WTC11 (cell line): ENCODE measurements at regions not wholly inside any gene's neighbourhood (a gene's known extent, or its start where the extent isn't known, plus 50 kb on each side); places are given as distances from the start of the nearest gene placed in this dataset.

ENCODE experiments used
- ATF3 ChIP-seq: sonication (generic); formaldehyde crosslinking; conservative IDR thresholded peaks from 2 replicates; pipeline ENCODE4 v1.8.1; 2022; ENCODE audit warnings: mild to moderate bottlenecking, missing genetic modification reagents
- CREM ChIP-seq: sonication (generic); formaldehyde crosslinking; IDR thresholded peaks from 2 replicates; pipeline ENCODE4 v1.8.1; 2022; ENCODE audit warnings: mild to moderate bottlenecking, missing genetic modification reagents, moderate library complexity
- CTCF ChIP-seq: fragments of 200-600 bp; IDR thresholded peaks from 2 replicates; pipeline ENCODE4 v1.8.0; 2022; ENCODE audit warnings: antibody characterized with exemption
- FOXJ3 ChIP-seq: sonication (generic); formaldehyde crosslinking; IDR thresholded peaks from 2 replicates; pipeline ENCODE4 v1.9.0; 2021; ENCODE audit warnings: missing genetic modification reagents, mild to moderate bottlenecking, borderline replicate concordance
- FOXP4 ChIP-seq: sonication (generic); formaldehyde crosslinking; IDR thresholded peaks from 2 replicates; pipeline ENCODE4 v1.8.0; 2022; ENCODE audit warnings: mild to moderate bottlenecking, missing genetic modification reagents
- TCF7 ChIP-seq: sonication (generic); formaldehyde crosslinking; IDR thresholded peaks from 2 replicates; pipeline ENCODE4 v1.8.0; 2022; ENCODE audit warnings: mild to moderate bottlenecking, low read depth, missing genetic modification reagents, moderate library complexity
- TEAD4 ChIP-seq: sonication (generic); formaldehyde crosslinking; IDR thresholded peaks from 2 replicates; pipeline ENCODE4 v1.8.0; 2022; ENCODE audit warnings: mild to moderate bottlenecking, missing genetic modification reagents
- ZNF219 ChIP-seq: sonication (generic); formaldehyde crosslinking; IDR thresholded peaks from 2 replicates; pipeline ENCODE4 v1.8.0; 2023; ENCODE audit warnings: missing genetic modification reagents, mild to moderate bottlenecking, borderline replicate concordance
- TF ChIP-seq, protein P1 (sequence below): sonication (generic); formaldehyde crosslinking; IDR thresholded peaks from 2 replicates; pipeline ENCODE4 v1.8.1; 2023; ENCODE audit warnings: mild to moderate bottlenecking, missing genetic modification reagents, moderate library complexity
- TF ChIP-seq, protein P2 (sequence below): sonication (generic); formaldehyde crosslinking; IDR thresholded peaks from 2 replicates; pipeline ENCODE4 v1.8.0; 2022; ENCODE audit warnings: mild to moderate bottlenecking, missing genetic modification reagents

DNA sequence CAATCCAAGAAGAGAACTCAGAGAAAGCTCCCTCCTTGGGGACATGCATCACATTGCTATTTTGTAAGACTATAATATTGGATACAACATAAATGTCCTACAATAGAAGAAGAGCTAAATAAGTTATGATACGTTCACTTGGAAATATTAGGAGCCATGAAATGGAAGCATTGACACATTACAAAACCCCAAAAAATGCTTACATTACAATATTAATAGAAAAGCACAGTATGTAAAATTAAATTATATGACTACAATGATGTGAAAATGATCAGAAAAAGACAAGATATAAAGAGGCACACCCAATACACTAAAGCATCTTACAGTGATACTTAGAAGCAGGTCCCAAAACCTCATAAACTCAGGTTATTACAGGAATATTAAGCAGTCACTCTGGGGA, 694.1 kb downstream of the TOX3 start:
- no peak for TF ChIP-seq CTCF
- TF ChIP-seq, protein P1, sequence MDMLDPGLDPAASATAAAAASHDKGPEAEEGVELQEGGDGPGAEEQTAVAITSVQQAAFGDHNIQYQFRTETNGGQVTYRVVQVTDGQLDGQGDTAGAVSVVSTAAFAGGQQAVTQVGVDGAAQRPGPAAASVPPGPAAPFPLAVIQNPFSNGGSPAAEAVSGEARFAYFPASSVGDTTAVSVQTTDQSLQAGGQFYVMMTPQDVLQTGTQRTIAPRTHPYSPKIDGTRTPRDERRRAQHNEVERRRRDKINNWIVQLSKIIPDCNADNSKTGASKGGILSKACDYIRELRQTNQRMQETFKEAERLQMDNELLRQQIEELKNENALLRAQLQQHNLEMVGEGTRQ = no peak
- TF ChIP-seq ATF3 (CRISPR knock-in tag) = no peak
- TF ChIP-seq, protein P2, sequence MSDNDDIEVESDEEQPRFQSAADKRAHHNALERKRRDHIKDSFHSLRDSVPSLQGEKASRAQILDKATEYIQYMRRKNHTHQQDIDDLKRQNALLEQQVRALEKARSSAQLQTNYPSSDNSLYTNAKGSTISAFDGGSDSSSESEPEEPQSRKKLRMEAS = no peak
- TF ChIP-seq TEAD4 = no peak
- no peak for TF ChIP-seq TCF7 (CRISPR knock-in tag)
- no peak for TF ChIP-seq CREM (CRISPR knock-in tag)
- TF ChIP-seq ZNF219 (CRISPR knock-in tag) = no peak
- TF ChIP-seq FOXP4 (CRISPR knock-in tag) = no peak
- no peak for TF ChIP-seq FOXJ3 (CRISPR knock-in tag)
